ENCODE measurements at regions not wholly inside any gene's neighbourhood (a gene's known extent, or its start where the extent isn't known, plus 50 kb on each side); places are given as distances from the start of the nearest gene placed in this dataset.

GRCh38 chr1:202068596-202068995 lies 54.1 kb upstream of the GPR37L1 start:
- TF ChIP-seq CTCF (conservative IDR thresholded peaks at IDR 0.05): no peak

More at GRCh38 chr1:202068596-202068995, 54.1 kb upstream of the GPR37L1 start:
- peaks cover 9 to 27% of the 10 kb centered on the region in 2 experiments for H3K4me1 Mint-ChIP-seq
- H3K9me3 ChIP-seq (ENCODE audit: control insufficient read depth, low read depth, low read length): no peaks in the 10 kb centered on the region
- H4K20me1 ChIP-seq (ENCODE audit: control insufficient read depth, insufficient read depth, insufficient read length): no peaks in the 10 kb centered on the region
- no peak overlapping the region for H2BK12ac ChIP-seq (ENCODE audit: insufficient read length, low read depth, low read length)
- no peak overlapping the region for H3T11ph ChIP-seq (ENCODE audit: low read length)
- H2AK5ac ChIP-seq (ENCODE audit: insufficient read length, low read length): no peak overlapping the region
- H2AFZ ChIP-seq (ENCODE audit: low read length): no peak overlapping the region
- no peaks in the 10 kb centered on the region for H3K79me1 ChIP-seq (ENCODE audit: insufficient read depth, low read depth, low read length, poor library complexity, severe bottlenecking)
- H4K91ac ChIP-seq (ENCODE audit: insufficient read length, low read depth, low read length): no peak overlapping the region
- H3K4me1 ChIP-seq (ENCODE audit: insufficient read depth, low read length): no peaks in the 10 kb centered on the region
- no peaks in the 10 kb centered on the region for H3K9me3 Mint-ChIP-seq
- no peak overlapping the region for H3K27ac ChIP-seq (ENCODE audit: insufficient read length, low read depth, low read length)
- no peaks in the 10 kb centered on the region for H3K27me3 ChIP-seq (ENCODE audit: insufficient read depth, low read length)
- H3K23ac ChIP-seq (ENCODE audit: insufficient read length, low read depth, low read length): no peak overlapping the region
- H2BK120ac ChIP-seq (ENCODE audit: low read depth, low read length, poor library complexity, severe bottlenecking): no peak overlapping the region
- no peaks in the 10 kb centered on the region for H3K36me3 Mint-ChIP-seq (ENCODE audit: insufficient read depth in 1 of 3, low read depth in 3 of 3)
- no peaks in the 10 kb centered on the region for H3K23me2 ChIP-seq (ENCODE audit: insufficient read length, low read depth, low read length, poor library complexity, severe bottlenecking)
- H4K5ac ChIP-seq (ENCODE audit: insufficient read length, low read depth, low read length): no peak overlapping the region
- H4K8ac ChIP-seq (replicated peaks; ENCODE audit: insufficient read length, low read depth, low read length): no peak overlapping the region
- H3K56ac ChIP-seq (ENCODE audit: insufficient read length, low read depth, low read length): no peak overlapping the region
- H3K27ac Mint-ChIP-seq: 0 out of 7 replicates have a peak overlapping the region, but pooled peaks of 1 of the 3 experiments have one; percentile 30
- H3K4me3 Mint-ChIP-seq: no peak overlapping the region
- H2BK20ac ChIP-seq (ENCODE audit: low read depth, low read length, poor library complexity, severe bottlenecking): no peak overlapping the region
- H3K18ac ChIP-seq (ENCODE audit: insufficient read length, low read depth, low read length): no peak overlapping the region
- WGBS (ENCODE audit: extremely low coverage, insufficient read length, low lambda C conversion rate): no CpG with 5 or more reads among the region's 4 CpGs
- no peak overlapping the region for H3K14ac ChIP-seq (ENCODE audit: insufficient read depth, low read length)
- H3K4ac ChIP-seq (ENCODE audit: low read depth, low read length): no peak overlapping the region
- no peak overlapping the region for H3K9ac ChIP-seq (ENCODE audit: extremely low read depth, insufficient read length, low read length)
- H3K4me2 ChIP-seq (ENCODE audit: insufficient read depth, insufficient read length, low read length): no peak overlapping the region
- no peaks in the 10 kb centered on the region for H3K27me3 Mint-ChIP-seq (ENCODE audit: low read depth)
- no peaks in the 10 kb centered on the region for H3K79me2 ChIP-seq (ENCODE audit: insufficient read depth, low read length)
- no peak overlapping the region for H2BK15ac ChIP-seq (ENCODE audit: low read depth, low read length)
- DNase-seq: no peak
- H2BK5ac ChIP-seq (ENCODE audit: insufficient read length, low read length): no peak overlapping the region
